ENCODE measurements at regions not wholly inside any gene's neighbourhood (a gene's known extent, or its start where the extent isn't known, plus 50 kb on each side); places are given as distances from the start of the nearest gene placed in this dataset.
"Not testable (repeated sequence)": the region's sequence is repeated elsewhere in the genome, so short reads cannot be mapped to it uniquely, and the experiment has no call there.

- no peak for DNase-seq (ENCODE audit: low read depth)
These were observed 252.0 kb downstream of the ZPLD1 start for GRCh38 chr3:102686792-102687191.

- DNase-seq (ENCODE audit: low read depth): no peak
These were observed 253.2 kb downstream of the ZPLD1 start for GRCh38 chr3:102687851-102688555.

- DNase-seq (ENCODE audit: low read depth): no peak
These were observed 253.7 kb downstream of the ZPLD1 start for GRCh38 chr3:102688556-102688930.

- no peak for DNase-seq (ENCODE audit: low read depth)
These were observed 256.7 kb downstream of the ZPLD1 start for GRCh38 chr3:102691507-102691906.

GRCh38 chr3:102699104-102699818, 264.4 kb downstream of the ZPLD1 start:
- DNase-seq (ENCODE audit: low read depth): no peak

GRCh38 chr3:102699819-102700140, 265.0 kb downstream of the ZPLD1 start:
- DNase-seq (ENCODE audit: low read depth): no peak

- DNase-seq (ENCODE audit: low read depth): no peak
These were observed 278.1 kb downstream of the ZPLD1 start for GRCh38 chr3:102712896-102713295.

GRCh38 chr3:102714567-102714966, 279.8 kb downstream of the ZPLD1 start:
- no peak for DNase-seq (ENCODE audit: low read depth)

GRCh38 chr3:102715030-102715697, 280.3 kb downstream of the ZPLD1 start:
- no peak for DNase-seq (ENCODE audit: low read depth)

GRCh38 chr3:102718651-102719050, 283.8 kb downstream of the ZPLD1 start:
- no peak for DNase-seq (ENCODE audit: low read depth)

GRCh38 chr3:102722317-102722716, 287.5 kb downstream of the ZPLD1 start:
- no peak for DNase-seq (ENCODE audit: low read depth)

GRCh38 chr3:102727340-102727739, 292.5 kb downstream of the ZPLD1 start:
- DNase-seq (ENCODE audit: low read depth): no peak

GRCh38 chr3:102732581-102732980, 297.8 kb downstream of the ZPLD1 start:
- DNase-seq (ENCODE audit: low read depth): not testable (repeated sequence)

- DNase-seq (ENCODE audit: low read depth): no peak
These were observed 299.2 kb downstream of the ZPLD1 start for GRCh38 chr3:102733791-102734563.

GRCh38 chr3:102735311-102735710, 300.5 kb downstream of the ZPLD1 start:
- no peak for DNase-seq (ENCODE audit: low read depth)

- DNase-seq (ENCODE audit: low read depth): no peak
These were observed 301.6 kb downstream of the ZPLD1 start for GRCh38 chr3:102736288-102736974.

- DNase-seq (ENCODE audit: low read depth): no peak
These were observed 302.1 kb downstream of the ZPLD1 start for GRCh38 chr3:102736975-102737304.

GRCh38 chr3:102737353-102737752, 302.5 kb downstream of the ZPLD1 start:
- DNase-seq (ENCODE audit: low read depth): no peak

GRCh38 chr3:102741105-102741504, 306.3 kb downstream of the ZPLD1 start:
- DNase-seq (ENCODE audit: low read depth): no peak

- DNase-seq (ENCODE audit: low read depth): no peak
These were observed 306.9 kb downstream of the ZPLD1 start for GRCh38 chr3:102741694-102742093.

- DNase-seq (ENCODE audit: low read depth): no peak
These were observed 311.1 kb downstream of the ZPLD1 start for GRCh38 chr3:102745881-102746280.

GRCh38 chr3:102747611-102748010, 312.8 kb downstream of the ZPLD1 start:
- DNase-seq (ENCODE audit: low read depth): no peak
